Mucosa of rectum (tissue), 2 donors: ENCODE measurements at regions not wholly inside any gene's neighbourhood (a gene's known extent, or its start where the extent isn't known, plus 50 kb on each side); places are given as distances from the start of the nearest gene placed in this dataset.

Experiments used
- H3K27ac ChIP-seq, 2 donors: one replicate each; pipeline ENCODE4 v1.7.0; 2013; ENCODE audit warnings: inconsistent platforms in 2 of 2, low read depth in 2 of 2, low read length in 2 of 2
- H3K27me3 ChIP-seq, 2 donors: one replicate each; pipeline ENCODE4 v1.7.0; 2013; ENCODE audit warnings: low read length in 2 of 2; ENCODE audit not compliant: control insufficient read depth in 2 of 2, insufficient read depth in 2 of 2
- H3K36me3 ChIP-seq, 2 donors: one replicate each; pipeline ENCODE4 v1.7.0; 2013; ENCODE audit warnings: low read length in 2 of 2; ENCODE audit not compliant: control insufficient read depth in 2 of 2, insufficient read depth in 2 of 2
- H3K4me1 ChIP-seq, 2 donors: one replicate each; pipeline ENCODE4 v1.7.0; 2013; ENCODE audit warnings: low read length in 2 of 2, mild to moderate bottlenecking in 1 of 2; ENCODE audit not compliant: control insufficient read depth in 2 of 2, insufficient read depth in 2 of 2
- H3K4me3 ChIP-seq, 2 donors: one replicate each; pipeline ENCODE4 v1.7.0; 2013; ENCODE audit warnings: low read length in 2 of 2
- H3K9ac ChIP-seq, 2 donors: one replicate each; pipeline ENCODE4 v1.7.0; 2013; ENCODE audit warnings: low read length in 2 of 2, low read depth in 1 of 2, mild to moderate bottlenecking in 1 of 2
- H3K9me3 ChIP-seq, 2 donors: one replicate each; pipeline ENCODE4 v1.7.0; 2013; ENCODE audit warnings: low read length in 2 of 2; ENCODE audit not compliant: control insufficient read depth in 2 of 2
- donor health status: healthy.
- donor health status: Normal muscosa, but diverticular disease.

DNA sequence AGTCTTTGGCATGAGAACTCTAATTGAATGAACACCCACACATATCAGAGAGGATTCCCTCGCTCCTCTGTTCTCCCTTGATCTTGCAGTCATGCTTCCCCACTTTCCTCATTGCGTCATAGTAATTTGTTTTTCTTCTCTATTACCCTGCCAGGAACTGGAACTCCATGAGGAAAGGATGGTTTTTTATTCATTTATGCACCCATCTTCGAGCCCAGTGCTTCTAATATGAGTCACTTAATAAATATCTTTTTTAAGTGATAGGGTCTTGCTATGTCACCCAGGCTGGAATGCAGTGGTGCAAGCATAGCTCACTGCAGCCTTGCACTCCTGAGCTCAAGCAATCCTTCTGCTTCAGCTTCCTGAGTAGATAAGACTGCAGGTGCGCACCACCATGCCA lies 83.5 kb downstream of the OTUD1 start:
- H3K27ac ChIP-seq = no peak overlapping the region
- no peak overlapping the region for H3K4me3 ChIP-seq
- H3K4me1 ChIP-seq = no peaks in the 10 kb centered on the region
- H3K9ac ChIP-seq = no peak overlapping the region
- H3K27me3 ChIP-seq = no peaks in the 10 kb centered on the region
- H3K9me3 ChIP-seq = no peaks in the 10 kb centered on the region
- no peaks in the 10 kb centered on the region for H3K36me3 ChIP-seq

DNA sequence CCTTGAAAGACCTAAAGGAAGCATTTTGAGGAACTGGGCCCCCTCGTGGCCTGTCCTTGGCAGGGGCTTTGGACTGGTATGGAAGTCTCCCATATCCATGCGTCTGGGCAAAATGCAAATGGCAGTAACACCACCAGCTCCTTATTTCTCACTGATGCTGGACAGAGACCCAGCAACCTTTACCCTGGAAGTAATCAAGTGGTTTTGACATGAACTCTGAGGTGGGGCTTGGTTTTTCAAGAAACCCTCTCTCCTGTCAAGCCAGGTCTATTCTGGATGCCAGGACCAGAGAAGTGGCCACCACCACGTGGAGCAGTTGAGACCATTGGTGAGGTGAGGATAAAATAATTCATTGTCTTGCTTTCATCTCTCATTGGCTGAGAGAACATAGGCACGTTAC lies 84.4 kb downstream of the OTUD1 start:
- Histone ChIP-seq H3K36me3 (no peaks in the 10 kb centered on the region), H3K27me3 (no peaks in the 10 kb centered on the region), H3K27ac (no peak overlapping the region), H3K9ac (no peak overlapping the region), H3K9me3 (no peaks in the 10 kb centered on the region), H3K4me1 (no peaks in the 10 kb centered on the region), H3K4me3 (no peak overlapping the region)

DNA sequence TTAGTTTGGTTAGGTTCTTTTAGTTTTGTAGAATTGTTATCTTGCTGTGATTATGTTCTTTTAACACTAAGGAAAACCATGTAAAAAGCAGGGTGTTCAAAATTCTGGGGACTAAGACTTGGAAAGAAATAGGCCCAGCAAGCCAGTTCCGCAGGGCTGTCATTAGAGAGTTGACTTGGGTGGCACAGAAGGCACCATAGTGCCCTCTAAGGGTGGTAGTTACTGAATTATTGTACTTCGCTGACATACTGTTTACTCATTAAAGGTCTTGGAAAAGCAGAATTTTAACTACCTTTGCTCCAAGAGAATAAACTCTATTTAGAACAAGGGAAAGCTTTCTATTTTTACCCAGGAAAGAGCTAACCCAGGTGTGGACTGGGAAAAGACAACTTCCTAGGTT lies 86.5 kb downstream of the OTUD1 start:
- H3K27me3 ChIP-seq = no peaks in the 10 kb centered on the region
- no peaks in the 10 kb centered on the region for H3K36me3 ChIP-seq
- H3K27ac ChIP-seq = no peak overlapping the region
- H3K9me3 ChIP-seq = no peaks in the 10 kb centered on the region
- H3K4me1 ChIP-seq = no peaks in the 10 kb centered on the region
- no peak overlapping the region for H3K9ac ChIP-seq
- H3K4me3 ChIP-seq = no peak overlapping the region

DNA sequence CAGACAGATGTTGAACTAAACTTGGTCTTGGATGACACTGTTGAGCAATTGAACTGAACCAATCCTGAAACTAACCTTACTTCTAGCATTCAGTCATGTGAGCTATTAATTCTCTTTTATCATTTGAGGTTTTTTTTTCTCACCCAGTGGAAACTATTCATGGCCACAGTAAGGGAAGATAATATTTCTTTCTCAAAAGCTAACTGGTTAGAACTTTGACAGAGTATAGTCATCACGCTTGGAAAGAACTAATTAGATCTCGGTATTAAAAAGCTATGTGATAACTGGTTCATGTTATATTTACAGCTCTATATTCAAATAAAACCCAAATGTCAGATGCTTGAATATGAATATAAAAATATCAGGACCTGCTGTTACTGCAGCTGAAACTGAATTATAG lies 89.5 kb downstream of the OTUD1 start:
- no peaks in the 10 kb centered on the region for H3K36me3 ChIP-seq
- peaks cover 0 to 4% of the 10 kb centered on the region in 2 donors for H3K27me3 ChIP-seq
- no peak overlapping the region for H3K27ac ChIP-seq
- no peaks in the 10 kb centered on the region for H3K4me1 ChIP-seq
- no peak overlapping the region for H3K4me3 ChIP-seq
- H3K9me3 ChIP-seq = no peaks in the 10 kb centered on the region
- H3K9ac ChIP-seq = no peak overlapping the region

DNA sequence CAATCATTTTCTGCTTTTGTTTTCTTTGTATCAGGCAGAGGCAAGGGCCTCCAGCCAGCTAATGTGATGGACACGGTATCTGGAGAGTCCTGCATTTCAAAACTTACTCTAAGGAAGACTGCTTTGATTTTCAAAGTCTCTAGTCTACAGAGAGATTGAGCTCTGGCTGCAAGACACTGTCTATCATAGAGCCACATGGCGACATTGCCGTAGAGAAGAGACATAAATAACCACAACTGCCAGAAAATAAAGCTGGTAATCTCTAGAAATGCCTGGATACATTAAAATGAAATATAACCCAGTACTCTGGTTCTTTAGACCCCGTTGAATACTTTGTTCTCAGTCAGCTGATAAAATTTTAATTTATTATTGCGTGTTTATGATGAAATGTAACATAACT lies 90.8 kb downstream of the OTUD1 start:
- Histone ChIP-seq H3K9ac (no peak overlapping the region), H3K36me3 (no peaks in the 10 kb centered on the region), H3K4me3 (no peak overlapping the region)

DNA sequence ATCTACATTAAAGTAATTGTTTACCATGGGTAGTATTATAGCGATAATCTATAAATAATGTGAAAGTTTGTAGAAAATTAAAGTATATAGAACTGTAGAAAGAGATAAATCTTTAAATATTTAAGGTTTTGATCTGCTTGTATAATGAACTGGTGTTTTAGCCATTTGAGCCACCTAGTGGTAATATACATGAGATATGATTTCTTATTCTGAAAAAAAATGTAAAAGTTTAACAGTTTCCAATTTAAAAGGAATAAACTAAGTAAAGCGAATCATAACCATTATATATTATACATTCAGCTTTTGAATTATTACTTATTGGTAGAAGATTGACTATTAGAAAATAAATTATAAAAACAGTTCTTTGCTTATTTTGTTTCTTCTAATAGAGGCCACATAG lies 91.2 kb downstream of the OTUD1 start:
- peaks cover 0 to 4% of the 10 kb centered on the region in 2 donors for H3K27me3 ChIP-seq
- no peak overlapping the region for H3K4me3 ChIP-seq
- H3K27ac ChIP-seq = no peak overlapping the region

More for the DNA sequence above, 90.8 kb downstream of the OTUD1 start:
- no peaks in the 10 kb centered on the region for H3K9me3 ChIP-seq
- no peak overlapping the region for H3K27ac ChIP-seq
- H3K27me3 ChIP-seq = peaks cover 0 to 4% of the 10 kb centered on the region in 2 donors
- no peaks in the 10 kb centered on the region for H3K4me1 ChIP-seq

DNA sequence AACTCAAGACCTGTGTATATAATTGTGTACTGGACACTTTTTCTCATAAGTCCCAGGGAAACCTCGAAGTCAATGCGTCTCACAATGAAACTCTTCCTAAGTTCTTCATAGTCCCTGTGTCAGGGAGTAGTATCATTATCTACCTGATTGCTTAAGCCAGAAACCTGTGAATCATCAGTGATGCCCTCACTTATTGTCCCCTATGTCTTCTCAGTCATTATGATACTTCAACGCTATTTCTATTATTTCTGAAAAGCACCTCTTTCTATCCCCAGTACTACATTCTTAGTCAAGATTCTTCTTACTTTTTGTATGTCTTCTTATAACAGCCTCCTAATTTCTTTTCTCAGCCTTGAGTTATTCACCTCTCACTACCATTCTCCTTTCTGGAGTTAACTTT lies 94.3 kb downstream of the OTUD1 start:
- Histone ChIP-seq H3K27me3 (peaks cover 0 to 4% of the 10 kb centered on the region in 2 donors), H3K4me1 (no peaks in the 10 kb centered on the region), H3K36me3 (no peaks in the 10 kb centered on the region), H3K27ac (no peak overlapping the region), H3K9me3 (no peaks in the 10 kb centered on the region), H3K4me3 (no peak overlapping the region), H3K9ac (no peak overlapping the region)

More for the DNA sequence above, 91.2 kb downstream of the OTUD1 start:
- Histone ChIP-seq H3K36me3 (no peaks in the 10 kb centered on the region), H3K9ac (no peak overlapping the region), H3K4me1 (no peaks in the 10 kb centered on the region), H3K9me3 (no peaks in the 10 kb centered on the region)

DNA sequence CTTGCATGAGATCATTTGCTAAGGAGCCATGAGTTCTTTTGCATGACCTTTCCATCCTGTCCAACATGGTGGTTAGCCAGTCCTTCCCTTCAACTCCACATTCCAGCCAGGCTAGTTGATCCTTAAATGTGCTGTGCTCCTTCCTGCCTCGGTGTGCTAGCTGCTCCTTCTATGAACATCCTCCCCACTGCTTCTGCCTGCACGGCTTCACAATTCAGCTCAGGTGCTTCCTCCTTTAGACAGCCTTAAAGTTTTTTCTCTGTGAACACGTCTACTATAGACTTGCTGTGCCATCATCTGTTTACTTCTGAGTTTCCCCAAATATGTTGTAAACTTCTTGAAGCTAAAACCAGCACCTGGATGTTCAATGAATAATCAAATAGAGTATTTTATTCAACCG lies 95.5 kb downstream of the OTUD1 start:
- no peak overlapping the region for H3K9ac ChIP-seq
- H3K27me3 ChIP-seq = peaks cover 0 to 4% of the 10 kb centered on the region in 2 donors
- H3K4me3 ChIP-seq = no peak overlapping the region
- no peaks in the 10 kb centered on the region for H3K4me1 ChIP-seq
- no peak overlapping the region for H3K27ac ChIP-seq
- H3K36me3 ChIP-seq = no peaks in the 10 kb centered on the region
- no peaks in the 10 kb centered on the region for H3K9me3 ChIP-seq

DNA sequence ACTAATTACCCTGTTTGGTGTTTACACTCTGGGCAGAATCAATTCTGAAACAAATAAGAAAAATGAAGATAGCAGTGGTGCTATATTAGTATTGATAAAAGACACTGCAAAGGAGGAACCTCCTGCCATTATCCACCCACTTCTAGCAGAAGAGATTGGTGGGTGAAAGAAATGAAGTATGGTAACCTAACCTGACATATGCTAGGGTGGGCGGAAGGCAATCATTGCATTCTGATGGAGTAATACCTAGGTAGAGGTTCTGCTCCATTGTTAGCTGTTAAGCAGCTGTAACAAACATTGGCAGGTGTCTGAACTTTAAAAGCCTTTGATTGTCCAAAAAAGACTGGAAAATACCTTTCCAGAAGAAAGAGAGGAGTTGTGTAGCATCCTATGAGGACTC lies 95.9 kb downstream of the OTUD1 start:
- Histone ChIP-seq H3K4me3 (no peak overlapping the region), H3K27ac (no peak overlapping the region), H3K4me1 (no peaks in the 10 kb centered on the region), H3K9me3 (no peaks in the 10 kb centered on the region), H3K9ac (no peak overlapping the region), H3K27me3 (peaks cover 0 to 4% of the 10 kb centered on the region in 2 donors), H3K36me3 (no peaks in the 10 kb centered on the region)

DNA sequence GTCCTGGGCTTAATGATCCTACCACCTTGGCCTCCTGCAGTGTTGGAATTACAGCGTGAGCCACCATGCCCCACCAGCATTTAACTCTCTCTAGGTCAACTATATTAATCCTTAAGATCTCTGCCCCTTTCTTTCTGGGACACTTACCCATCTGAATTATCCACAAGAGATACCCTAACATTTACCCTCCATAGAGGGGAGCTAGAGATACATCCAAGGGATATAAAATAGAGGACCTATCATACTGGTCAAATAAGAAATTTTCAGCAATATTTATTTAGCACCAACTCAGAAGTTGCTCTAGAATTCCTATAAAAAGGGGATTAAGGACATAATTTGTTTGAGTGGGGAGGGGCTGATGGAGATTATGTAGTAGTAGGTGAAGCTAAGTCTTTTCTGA lies 96.5 kb downstream of the OTUD1 start:
- Histone ChIP-seq H3K36me3 (no peaks in the 10 kb centered on the region), H3K27me3 (peaks cover 0 to 4% of the 10 kb centered on the region in 2 donors), H3K4me3 (no peak overlapping the region), H3K9ac (no peak overlapping the region), H3K27ac (no peak overlapping the region), H3K9me3 (no peaks in the 10 kb centered on the region), H3K4me1 (no peaks in the 10 kb centered on the region)

DNA sequence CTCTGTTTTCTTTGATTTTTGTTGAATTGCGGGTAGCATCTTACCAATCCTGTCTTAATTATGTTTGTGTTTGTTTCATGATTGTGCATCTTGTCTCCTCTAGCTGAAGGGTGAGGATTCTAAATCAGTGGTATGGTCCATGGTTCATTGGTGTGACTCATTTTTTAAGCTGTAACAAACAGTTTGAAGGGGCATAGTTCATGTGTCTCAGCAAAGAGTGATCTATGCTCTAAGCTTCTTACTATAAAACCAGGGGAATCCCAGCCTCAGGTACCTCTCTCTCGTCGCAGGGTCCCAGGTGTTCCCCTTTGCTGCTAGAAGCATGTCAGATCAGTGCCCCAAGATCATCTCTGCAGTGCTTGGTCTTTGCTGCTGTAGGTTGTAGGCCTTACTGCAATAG lies 100.1 kb downstream of the OTUD1 start:
- no peaks in the 10 kb centered on the region for H3K27me3 ChIP-seq
- H3K9me3 ChIP-seq = no peaks in the 10 kb centered on the region
- no peaks in the 10 kb centered on the region for H3K4me1 ChIP-seq
- no peak overlapping the region for H3K9ac ChIP-seq
- no peaks in the 10 kb centered on the region for H3K36me3 ChIP-seq
- no peak overlapping the region for H3K4me3 ChIP-seq
- H3K27ac ChIP-seq = no peak overlapping the region
